ENCODE measurements at regions not wholly inside any gene's neighbourhood (a gene's known extent, or its start where the extent isn't known, plus 50 kb on each side); places are given as distances from the start of the nearest gene placed in this dataset.

DNA sequence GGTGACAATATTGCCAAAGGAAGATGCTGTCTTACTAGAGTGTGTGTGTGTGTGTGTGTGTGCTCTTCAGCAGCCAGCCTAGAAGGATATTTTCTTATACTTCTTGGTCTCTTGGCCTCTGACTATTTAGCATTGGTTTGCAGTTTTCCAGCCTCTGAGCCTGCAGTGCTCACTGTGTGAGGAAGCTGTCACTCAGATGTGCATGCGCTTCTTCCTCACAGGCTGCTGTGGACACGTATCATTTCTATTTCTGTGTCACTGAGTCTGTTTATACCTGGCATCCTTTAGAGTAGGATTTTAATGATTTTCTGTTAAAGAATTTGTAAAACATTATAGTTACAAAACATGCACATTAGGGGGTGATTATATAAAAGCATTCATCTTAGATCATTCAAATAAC is 83.3 kb downstream of the ALDH8A1 start:
- DNase-seq, result no peak

DNA sequence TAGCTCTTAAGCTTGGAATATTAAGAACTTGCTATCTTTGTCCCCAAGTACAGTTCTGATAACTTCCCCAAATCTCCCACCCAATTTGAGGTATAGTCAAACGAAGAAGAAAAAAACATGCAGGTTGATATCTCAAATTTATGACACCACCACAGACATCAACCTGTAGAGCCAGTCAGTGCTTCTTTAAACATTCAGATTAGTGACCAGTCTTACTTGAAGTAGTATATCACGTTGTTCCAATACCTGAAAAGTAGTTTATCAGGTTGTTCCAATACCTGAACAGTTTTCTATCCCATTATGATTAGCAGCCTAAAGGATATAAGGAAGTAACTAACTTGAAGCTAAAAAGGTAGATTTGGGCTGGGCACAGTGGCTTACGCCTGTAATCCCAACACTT is 85.3 kb downstream of the ALDH8A1 start:
- no peak for DNase-seq

DNA sequence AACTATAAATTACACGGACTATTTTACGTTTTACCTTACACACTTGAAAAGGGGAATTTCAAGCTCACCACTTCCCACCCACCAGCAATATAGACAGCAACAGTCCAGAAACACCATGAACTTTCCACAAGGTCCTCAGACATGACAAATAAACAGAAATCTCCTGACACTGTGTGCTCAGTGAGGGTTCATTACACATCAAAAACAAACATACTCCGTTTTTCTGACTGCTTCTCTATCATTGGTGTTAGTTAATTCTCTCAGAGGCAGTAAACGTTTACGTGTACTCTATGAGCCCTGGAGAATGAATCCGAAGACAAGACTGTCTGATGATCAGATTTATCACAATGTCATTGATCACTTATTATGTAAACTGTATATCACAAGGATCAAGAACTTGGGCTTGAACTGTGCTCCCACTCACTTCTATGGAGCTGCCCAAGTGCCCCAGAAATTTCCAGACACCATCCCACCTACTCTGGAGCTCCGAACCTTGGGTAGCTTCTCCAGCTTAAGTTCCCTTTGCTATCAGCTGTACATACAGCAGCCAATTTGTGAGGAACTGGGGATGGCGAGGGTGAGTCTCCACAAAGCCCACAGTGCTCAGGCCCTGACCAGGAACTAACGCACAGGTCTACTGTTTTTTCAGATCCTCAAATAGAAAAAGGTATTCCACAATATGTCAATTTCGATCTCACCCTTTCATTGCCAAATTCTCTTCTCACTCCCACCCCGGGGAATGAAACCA is 86.0 kb downstream of the ALDH8A1 start:
- no peak for DNase-seq

DNA sequence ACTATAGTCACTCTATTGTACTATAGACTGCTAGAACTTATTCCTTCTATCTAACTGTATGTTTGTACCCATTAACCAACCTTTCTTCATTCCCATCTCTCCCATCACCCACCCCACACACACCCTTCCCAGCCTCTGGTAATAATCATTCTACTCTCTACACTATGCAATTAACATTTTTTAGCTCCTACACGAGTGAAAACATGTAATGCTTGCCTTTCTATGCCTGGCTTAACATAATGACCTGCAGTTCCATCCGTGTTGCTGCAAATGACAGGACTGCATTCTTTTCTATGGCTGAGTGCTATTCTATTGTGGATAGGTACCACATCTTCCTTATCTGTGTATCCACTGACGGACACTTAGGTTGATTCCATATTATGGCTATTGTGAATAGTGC is 95.5 kb downstream of the ALDH8A1 start:
- DNase-seq, result no peak

DNA sequence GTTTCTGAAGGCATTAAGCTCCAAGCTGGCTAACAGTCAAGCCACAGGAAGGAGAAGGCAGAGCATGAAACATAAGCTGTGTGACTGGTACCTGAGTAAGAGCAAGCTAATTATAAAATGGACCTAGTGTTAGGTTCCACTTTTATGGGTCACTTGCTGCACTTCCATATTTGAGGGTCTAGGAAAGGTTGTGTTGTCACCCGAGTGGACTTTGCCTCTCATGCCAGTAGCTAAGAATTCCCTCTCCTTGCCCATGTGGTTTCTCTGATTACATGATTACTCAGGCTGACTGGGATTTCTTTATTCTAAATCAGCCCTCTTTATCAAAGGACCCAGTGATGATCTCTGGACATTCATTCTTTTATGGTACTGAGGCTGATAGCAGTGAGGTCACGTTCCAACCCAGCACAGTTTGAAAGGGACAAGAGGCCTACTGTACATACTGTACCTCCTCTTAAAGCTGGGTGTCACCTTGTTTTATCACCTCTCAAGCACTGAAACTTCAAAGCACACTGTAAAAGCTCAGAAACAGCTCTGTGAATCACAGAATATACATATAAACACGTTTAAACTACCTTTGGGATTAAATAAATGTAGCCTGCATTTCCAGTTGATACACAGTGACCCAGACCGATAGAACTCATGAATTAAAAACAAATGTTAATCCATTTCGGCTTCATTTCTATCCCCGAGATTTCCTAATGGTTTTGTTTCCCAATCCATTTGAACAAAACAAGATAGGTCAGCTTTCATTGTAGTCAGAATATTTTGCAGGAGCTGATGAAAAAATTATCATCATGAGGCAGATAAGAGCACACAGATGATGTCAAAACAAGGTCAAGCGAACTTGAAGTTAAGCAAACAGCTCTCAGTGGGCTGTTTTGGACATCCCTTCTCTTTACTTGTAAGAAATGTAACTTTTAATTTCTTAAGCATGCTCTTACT is 96.5 kb downstream of the ALDH8A1 start:
- no peak for DNase-seq

DNA sequence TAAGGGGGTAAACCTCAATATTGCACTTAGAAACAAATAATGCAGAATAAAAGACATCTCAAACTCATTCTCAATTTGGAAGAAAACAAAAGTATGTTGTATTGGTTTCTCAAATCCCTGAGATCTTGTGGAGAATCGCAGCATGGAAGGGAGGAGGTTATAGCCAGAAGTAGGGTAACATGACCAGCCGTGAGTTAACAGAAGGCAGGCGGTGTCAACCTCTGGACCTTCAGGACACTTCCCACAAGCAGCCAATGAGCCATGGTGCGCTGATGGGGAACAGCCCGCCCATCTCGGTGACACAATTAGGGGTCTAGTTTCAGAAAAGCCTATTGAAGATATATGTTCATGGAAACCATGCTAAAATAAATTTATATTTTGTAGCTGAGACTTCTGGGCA is 98.4 kb downstream of the ALDH8A1 start:
- DNase-seq, result no peak

DNA sequence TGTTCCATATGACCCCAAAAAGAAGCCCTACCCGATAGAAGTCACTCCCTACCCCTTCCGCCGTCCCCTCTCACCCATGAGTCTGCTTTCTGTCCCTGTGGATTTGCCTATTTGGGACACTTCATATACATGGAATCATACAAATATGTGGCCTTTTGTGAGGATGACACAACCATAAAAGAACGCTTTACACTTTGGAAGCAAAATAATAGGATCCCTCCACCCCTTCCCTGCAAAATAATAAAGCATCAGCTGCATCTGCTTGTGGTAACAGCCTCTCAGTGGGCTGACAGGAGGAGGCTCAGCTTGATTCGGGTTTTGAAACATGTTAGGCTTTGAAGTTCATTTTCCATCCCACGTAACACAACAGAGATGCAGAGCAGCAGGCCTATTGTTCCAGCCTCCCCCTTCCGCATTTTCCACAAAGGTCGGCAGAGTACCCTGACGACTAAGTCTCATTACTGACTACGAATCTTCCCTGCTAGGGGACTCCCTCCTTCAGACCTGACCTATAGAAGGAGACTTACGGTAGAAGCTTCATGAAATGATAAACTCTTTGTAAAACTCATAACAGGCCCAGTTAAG is 99.1 kb downstream of the ALDH8A1 start:
- DNase-seq, result no peak

DNA sequence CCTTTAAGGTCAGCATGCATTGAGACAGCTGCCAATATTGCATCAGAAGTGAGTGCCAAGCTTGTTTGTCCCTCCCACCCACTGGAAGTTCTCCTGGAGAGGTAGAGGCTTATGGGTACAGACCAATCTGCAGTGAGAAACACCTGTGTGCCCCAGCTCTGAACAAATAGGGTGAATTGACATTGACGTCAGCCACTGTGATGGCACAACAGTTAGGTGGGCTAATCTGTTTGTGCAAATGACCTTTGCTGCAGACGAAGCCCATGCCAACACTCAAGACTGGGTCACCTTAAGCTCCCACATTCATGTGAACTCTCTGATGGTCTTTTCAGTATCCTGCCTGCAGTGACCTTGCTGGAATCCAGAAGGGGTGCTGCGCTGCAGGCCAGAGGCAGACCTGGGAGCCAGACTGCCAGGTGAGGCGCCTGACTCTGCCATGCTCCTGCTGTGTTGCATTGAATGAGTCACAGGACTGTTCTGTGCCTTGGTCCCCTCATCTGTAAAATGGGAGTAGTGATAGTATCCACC is 99.9 kb downstream of the ALDH8A1 start:
- DNase-seq, result no peak

DNA sequence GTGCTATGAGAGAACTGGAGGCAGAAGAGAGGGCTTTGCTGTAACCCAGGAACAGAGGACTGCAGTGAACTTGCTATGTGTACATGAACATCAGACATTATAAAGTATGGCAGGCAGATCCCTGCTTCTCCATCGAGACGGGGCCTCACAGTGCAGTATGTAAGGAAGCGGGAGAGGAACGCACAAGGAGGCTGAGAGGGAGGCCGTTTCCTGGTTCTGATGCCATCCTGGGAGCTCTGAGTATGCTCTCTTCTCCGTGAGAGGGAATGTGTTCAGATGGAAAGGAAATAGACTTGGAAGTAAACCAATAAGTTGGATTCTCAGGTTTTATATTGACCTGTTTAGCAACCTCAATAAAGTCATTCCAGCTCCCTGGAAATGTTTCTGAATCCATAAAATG is 101.8 kb downstream of the ALDH8A1 start:
- DNase-seq, result no peak

DNA sequence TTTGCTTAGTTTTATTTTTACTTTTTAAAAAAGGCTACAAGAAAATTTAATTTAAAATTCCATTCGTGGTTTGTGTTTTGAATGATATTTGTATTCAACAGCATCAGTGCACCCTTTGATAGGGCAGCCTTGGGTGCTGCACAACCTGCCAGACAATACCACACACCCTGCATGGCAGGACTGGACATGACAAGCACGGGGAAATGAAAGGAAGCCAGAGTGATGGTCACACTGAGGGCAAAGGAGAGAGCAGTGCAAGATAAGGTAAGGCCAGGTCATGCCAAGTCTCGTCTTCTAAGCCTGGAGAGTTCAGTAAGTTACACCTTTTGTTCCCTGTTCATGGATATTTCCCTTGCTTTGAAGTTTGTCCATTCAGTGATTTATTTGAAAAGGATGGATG is 103.0 kb downstream of the ALDH8A1 start:
- no peak for DNase-seq

DNA sequence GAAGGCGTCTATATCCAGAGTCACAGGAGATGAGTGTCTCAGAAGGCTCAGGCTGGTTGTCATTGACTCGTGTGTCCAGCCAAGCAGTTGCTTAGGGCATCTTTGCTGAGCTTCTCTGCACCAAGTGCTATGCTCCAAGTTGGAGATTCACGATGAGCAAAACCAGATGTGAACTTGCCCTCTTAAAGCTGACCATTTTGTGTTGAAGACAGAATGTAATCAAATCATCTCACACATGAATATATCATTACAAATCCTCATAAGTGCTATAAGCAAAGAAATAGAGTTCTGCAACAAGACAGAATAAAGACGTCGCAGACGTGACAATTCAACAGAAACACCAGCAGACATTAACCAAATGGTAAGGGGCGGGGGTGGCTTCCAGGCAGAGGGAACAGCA is 103.9 kb downstream of the ALDH8A1 start:
- no peak for DNase-seq

DNA sequence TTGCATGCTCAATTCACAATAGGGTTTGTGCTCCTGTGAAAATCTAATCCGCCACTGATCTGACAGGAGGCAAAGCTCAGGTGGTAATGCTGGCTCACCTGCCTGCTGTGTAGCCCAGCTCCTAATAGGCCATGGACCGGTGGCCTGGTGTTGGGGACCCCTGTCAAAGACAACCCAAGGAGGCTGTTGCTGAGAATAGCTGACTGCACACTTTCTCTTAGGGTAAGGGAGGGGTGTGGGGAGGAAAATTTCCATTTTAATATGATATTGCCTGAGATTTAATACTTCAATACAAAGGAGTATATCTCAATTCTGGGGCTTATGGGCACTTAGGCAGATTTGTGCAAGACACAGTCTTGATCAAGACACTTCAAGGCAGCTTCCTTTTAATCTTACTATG is 105.8 kb downstream of the ALDH8A1 start:
- no peak for DNase-seq

DNA sequence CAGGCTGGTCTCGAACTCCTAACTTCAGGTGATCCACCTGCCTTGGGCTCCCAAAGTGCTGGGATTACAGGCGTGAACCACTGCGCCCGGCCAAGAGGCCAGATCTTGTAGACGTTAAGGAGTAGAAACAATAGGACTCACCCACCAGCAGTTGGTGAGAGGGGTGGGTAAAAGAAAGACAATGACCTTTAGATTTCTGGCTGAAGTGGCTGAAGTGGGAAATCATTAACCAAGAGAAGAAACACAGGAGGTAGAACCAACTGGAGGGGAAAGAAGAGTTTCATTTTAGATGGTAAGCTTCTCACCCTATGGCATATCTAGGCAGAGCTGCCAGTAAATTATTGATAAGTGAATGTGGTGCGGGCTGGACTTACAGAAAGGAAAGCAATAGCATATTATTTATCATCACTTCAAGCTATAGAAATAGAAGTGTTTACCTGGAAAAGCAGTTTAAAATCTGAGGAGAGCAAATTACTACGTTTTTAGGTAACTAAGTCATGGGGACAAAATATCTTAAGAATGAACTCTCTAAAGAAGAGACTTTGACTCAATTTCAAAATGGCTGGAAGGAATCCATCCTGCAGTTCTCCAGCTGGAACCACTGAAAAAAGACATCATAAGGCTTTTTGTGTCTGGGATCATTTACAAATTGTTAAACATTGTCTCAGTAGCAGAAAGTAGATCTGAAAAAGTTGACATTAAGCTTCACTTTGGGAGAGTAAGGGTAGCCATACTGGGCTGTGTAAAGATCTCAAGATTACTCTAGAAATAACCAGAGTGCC is 109.6 kb downstream of the ALDH8A1 start:
- no peak for DNase-seq

DNA sequence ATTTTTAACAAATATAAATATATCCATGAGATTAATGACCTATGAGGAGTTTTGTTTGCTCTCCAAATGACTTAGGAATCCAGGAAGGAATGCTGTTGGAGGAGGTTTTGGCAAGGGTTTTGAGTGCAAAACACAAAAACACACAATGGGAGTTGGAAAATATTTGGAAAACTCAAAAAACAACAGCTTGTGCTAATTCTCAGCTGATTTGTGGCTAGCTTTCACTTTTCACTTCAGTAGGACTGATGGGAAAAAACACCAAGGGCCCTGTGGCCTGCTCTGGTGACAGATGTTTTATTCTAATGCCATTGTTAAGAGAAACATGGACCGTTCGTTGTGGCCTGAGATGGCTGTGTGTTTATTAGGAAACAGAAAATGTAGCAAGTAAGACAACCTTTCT is 113.9 kb downstream of the ALDH8A1 start:
- DNase-seq, result no peak

DNA sequence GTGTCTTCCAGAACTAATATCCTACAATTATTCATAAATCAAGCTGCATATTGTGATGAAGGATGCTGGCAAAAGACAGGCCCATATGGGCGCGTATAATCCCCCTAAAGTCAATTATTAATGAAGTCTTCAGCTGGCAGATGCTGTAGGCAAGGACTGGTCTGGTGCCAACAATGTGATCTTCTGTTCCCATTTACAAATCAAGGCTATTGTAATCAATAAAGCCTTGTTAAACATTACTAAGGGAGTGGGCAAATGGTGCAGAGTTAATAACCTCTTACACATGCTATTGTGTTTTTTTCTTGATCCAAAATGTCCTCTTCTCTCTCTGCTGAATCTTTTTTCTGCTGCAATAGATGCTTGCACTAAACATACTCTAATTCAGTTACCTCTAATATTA is 119.0 kb downstream of the ALDH8A1 start:
- DNase-seq, result no peak

DNA sequence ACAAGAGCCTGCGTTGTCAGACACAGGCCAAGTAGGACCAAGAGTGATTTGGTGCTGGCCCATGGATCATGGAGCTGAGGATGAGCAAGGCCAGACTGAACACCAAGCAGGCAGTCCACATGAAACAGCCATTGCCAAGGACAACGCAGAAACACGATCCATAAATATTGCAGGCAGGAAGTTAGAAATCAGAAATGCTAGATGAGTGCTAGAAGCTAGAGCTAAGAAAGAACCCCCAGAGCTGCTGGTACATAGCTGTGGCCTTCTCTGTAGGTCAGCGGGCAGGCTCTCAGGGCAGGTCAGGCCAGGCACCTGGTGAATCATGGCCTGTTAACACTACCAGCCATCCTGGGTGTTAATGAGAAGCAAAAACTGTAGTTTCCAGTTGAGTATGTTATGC is 119.7 kb downstream of the ALDH8A1 start:
- no peak for DNase-seq

DNA sequence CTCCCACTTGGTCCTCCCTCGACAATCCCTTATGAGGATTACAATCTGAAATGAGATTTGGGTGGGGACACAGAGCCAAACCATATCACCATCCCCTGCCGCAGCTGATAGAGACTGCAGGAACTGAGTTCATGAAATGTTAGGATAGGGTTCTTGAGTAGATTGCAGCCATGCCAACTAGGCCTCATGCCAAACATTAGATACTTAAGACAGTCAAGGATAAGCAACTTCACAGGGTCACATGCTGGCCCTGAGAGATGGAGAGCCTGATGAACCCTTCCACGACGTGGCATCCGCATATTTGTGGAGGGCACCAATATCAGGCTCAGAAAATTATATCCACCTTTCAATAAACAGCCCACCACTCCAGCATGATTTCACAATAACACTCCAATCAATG is 121.3 kb downstream of the ALDH8A1 start:
- DNase-seq, result no peak

DNA sequence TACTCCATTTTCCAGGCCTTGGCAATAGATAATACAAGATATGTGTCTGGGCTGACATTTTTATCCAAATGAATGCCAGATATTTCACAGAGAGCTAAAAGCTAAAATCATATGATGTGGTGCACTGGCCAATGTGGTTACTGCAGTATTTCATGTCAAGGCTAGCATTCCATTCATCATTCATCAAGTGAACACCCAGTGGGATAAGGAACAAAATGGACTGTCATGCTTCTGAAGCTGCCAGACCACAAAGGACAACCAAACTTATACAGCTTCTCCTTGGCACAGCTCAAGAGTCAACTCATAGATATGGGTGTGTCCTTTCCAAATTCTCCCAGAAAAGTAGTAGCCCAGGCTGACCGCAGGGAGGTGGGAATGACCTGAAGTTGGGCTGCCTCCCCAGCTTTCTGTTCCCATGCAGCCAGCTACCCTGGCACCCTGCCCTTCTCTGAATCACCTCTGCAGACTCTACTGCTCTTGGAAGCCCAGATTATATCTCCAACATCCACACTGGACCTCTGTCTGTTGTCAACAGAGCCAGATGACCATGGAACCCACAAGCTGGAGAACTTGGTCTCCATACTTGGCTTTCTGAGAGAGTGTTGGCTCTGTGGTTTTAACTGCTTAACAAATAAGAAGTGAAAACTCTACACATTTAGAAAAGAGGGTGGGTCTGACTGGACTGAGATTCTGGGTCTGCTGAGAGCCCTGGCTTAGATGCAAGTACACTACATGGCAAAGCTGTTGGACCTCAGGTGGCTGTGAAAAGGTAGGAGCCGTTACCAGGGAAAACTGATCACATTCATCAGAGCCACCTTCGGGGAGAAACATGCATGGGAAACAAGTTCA is 122.8 kb downstream of the ALDH8A1 start:
- DNase-seq, result no peak

DNA sequence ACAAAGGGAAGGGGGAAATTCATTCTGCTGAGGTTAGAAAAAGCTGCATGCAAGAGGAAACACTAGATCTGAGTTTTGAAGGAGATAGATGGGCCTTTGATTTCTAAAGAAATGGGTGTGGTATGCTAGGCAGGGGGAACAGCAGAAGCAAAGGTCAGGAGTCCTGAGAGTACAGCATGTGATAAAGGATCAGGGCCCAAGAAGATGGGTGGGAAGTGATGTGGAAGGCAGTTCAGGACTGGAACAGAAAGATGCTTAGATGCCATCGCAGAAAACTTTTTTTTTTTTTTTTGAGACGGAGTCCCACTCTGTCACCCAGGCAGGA is 126.2 kb downstream of the ALDH8A1 start:
- no peak for DNase-seq

DNA sequence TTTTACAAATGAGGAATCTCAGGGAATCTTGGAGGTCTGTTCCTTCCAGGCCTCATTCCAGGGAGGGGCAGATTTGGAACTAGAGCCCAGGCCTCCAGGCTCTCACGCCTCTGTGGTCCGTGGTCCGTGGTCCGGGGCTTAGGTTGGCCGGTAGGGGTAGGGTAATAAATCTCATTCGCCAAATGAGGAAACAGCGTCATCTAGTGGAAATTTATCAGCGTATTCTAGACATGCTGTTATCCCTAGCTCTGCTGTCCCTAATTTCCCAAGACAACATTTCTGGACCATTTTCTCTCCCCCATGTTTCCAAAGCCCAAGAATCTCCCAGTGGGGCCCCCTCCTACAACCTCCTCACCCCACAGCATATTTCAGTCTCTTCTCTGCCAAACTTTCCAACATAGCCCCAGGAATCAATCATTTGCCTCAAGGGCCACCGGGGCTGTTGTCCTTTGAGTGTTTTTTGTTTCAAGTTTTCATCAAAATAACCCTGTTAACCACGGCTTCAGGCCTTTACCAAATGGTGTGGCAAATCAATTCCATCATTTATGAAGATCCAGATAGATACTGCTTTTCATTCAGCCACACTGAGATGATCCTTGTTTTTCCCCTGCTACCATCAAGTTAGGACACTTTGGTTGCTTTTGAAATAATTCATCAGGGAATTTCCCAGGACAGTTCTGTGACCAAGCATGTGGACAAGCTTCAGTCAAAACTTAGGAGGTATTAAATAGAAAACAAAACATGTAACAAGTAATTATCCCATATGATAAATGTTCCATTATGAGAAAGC is 126.8 kb downstream of the ALDH8A1 start:
- peak in 11 of 14 donors; percentile 3 to 51 (median 16) for DNase-seq
